ENCODE measurements at regions not wholly inside any gene's neighbourhood (a gene's known extent, or its start where the extent isn't known, plus 50 kb on each side); places are given as distances from the start of the nearest gene placed in this dataset.
A peak's percentile ranks its signal among the peaks of the same experiment; 100 is the strongest.

DNA sequence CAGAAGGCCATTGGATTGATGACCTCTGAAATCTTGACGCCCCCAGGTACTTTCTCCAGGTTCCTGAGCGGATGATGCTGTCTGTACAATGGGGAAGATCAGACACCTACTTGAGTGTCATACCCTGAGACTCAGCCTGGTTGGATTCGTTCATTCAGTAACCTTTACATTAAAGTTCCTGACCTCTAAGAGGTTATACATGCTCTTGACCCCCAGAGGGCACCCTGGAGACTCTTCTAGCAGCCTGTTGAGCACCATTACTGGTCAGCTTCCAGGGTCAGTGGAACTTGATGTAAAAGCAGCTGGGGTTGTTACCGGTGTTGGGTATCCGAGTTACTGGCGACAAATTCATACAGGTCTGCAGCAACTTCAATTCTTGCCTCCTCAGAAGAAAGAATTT is 114.3 kb upstream of the ZNF678 start:
- 56% methylated on average over 6 of the region's 6 CpGs for WGBS (ENCODE audit: insufficient coverage)
- ATAC-seq, result peak in 2 of 3 donors; percentile 46 to 76

DNA sequence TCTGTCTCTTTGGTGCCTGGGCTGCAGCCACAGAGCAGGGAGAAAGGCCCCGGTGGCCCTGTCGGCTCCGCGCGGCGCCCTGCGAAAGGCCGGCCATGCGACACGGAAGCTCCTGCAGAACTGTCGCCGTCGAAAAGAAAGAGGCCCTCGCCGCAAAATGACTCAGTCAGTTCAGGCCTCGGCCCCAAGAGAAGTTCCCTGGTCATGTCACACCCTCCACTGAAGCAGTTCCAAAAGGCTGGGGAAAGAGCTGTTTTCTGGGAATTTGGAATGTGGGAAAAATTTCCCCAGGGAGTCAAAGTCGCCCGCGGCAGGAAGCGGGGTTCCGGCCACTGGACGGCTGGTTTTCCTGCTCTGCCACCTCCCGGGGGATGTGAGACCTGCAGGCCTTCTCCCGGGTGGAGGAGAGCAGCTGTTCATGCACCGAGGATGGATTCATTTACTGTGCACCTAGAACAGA is 115.8 kb upstream of the ZNF678 start:
- DNase-seq, result no peak
- Histone ChIP-seq H3K27ac (ENCODE audit: low read length) (no peak overlapping the region), H3K4me3 (ENCODE audit: low read length) (no peak overlapping the region), H3K9me3 (ENCODE audit: control insufficient read depth, insufficient read depth, low read length) (no peaks in the 10 kb centered on the region), H3K36me3 (ENCODE audit: control insufficient read depth, insufficient read depth, low read length) (no peaks in the 10 kb centered on the region), H3K4me1 (ENCODE audit: control insufficient read depth, insufficient read depth, low read length) (no peaks in the 10 kb centered on the region), H3K27me3 (ENCODE audit: control insufficient read depth, insufficient read depth, low read length) (no peaks in the 10 kb centered on the region)
- Mint-ChIP-seq H3K4me1 (no peaks in the 10 kb centered on the region), H3K27ac (no peak overlapping the region), H3K27me3 (ENCODE audit: low read depth in 2 of 2) (peaks cover 14 to 25% of the 10 kb centered on the region in 2 donors), H3K4me3 (no peak overlapping the region), H3K9me3 (no peaks in the 10 kb centered on the region), H3K36me3 (no peaks in the 10 kb centered on the region)
- TF ChIP-seq, protein P1, sequence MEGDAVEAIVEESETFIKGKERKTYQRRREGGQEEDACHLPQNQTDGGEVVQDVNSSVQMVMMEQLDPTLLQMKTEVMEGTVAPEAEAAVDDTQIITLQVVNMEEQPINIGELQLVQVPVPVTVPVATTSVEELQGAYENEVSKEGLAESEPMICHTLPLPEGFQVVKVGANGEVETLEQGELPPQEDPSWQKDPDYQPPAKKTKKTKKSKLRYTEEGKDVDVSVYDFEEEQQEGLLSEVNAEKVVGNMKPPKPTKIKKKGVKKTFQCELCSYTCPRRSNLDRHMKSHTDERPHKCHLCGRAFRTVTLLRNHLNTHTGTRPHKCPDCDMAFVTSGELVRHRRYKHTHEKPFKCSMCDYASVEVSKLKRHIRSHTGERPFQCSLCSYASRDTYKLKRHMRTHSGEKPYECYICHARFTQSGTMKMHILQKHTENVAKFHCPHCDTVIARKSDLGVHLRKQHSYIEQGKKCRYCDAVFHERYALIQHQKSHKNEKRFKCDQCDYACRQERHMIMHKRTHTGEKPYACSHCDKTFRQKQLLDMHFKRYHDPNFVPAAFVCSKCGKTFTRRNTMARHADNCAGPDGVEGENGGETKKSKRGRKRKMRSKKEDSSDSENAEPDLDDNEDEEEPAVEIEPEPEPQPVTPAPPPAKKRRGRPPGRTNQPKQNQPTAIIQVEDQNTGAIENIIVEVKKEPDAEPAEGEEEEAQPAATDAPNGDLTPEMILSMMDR (IDR thresholded peaks at IDR 0.05), result no peak
- no peak for ATAC-seq
- WGBS (ENCODE audit: insufficient coverage), result 64% methylated on average over 25 of the region's 25 CpGs
- intact Hi-C loops (cut with micrococcal nuclease), result no loop called here

More for the DNA sequence above, 114.3 kb upstream of the ZNF678 start:
- no peaks in the 10 kb centered on the region for H3K36me3 ChIP-seq (ENCODE audit: control insufficient read depth, insufficient read depth, low read length)
- Mint-ChIP-seq H3K4me3 (no peak overlapping the region), H3K27ac (no peak overlapping the region), H3K27me3 (ENCODE audit: low read depth in 2 of 2) (peaks cover 12 to 28% of the 10 kb centered on the region in 2 donors), H3K9me3 (no peaks in the 10 kb centered on the region), H3K4me1 (no peaks in the 10 kb centered on the region), H3K36me3 (no peaks in the 10 kb centered on the region)
- DNase-seq, result peak in 1 of 2 donors; percentile 41
- no peak overlapping the region for H3K4me3 ChIP-seq (ENCODE audit: low read length)
- no peaks in the 10 kb centered on the region for H3K9me3 ChIP-seq (ENCODE audit: control insufficient read depth, insufficient read depth, low read length)
- no peak overlapping the region for H3K27ac ChIP-seq (ENCODE audit: low read length)
- no peaks in the 10 kb centered on the region for H3K4me1 ChIP-seq (ENCODE audit: control insufficient read depth, insufficient read depth, low read length)
- intact Hi-C loops (cut with micrococcal nuclease), result no loop called here
- H3K27me3 ChIP-seq (ENCODE audit: control insufficient read depth, insufficient read depth, low read length), result no peaks in the 10 kb centered on the region
- TF ChIP-seq, protein P1 (IDR thresholded peaks at IDR 0.05), result no peak

DNA sequence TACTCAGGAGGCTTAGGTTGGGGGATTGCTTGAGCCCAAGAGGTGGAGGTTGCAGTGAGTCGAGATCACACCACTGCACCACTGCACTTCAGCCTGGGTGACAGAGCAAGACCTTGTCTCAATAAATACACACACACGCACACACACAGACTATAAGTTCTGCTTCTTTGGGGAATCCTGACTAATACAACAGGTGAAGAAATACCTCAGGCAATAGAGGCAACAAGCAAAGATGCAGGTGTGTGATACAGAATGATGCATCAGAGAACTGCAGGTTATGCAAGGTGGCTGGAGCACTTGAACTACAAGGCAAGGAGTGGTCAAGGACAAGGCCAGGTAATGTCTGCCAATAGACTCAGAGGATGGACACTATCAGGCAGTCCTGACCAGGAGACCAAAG is 117.6 kb upstream of the ZNF678 start:
- DNase-seq, result no peak
- 89% methylated on average over 2 of the region's 2 CpGs for WGBS (ENCODE audit: insufficient coverage)
- no peak overlapping the region for H3K4me3 ChIP-seq (ENCODE audit: low read length)
- intact Hi-C loops (cut with micrococcal nuclease), result no loop called here
- Mint-ChIP-seq H3K27me3 (ENCODE audit: low read depth in 2 of 2) (peaks cover 14 to 18% of the 10 kb centered on the region in 2 donors), H3K27ac (no peak overlapping the region), H3K4me1 (no peaks in the 10 kb centered on the region), H3K9me3 (no peaks in the 10 kb centered on the region), H3K36me3 (no peaks in the 10 kb centered on the region), H3K4me3 (no peak overlapping the region)
- no peak overlapping the region for H3K27ac ChIP-seq (ENCODE audit: low read length)
- no peaks in the 10 kb centered on the region for H3K9me3 ChIP-seq (ENCODE audit: control insufficient read depth, insufficient read depth, low read length)
- TF ChIP-seq, protein P1 (IDR thresholded peaks at IDR 0.05), result no peak
- no peak for ATAC-seq
- H3K27me3 ChIP-seq (ENCODE audit: control insufficient read depth, insufficient read depth, low read length), result no peaks in the 10 kb centered on the region
- no peaks in the 10 kb centered on the region for H3K36me3 ChIP-seq (ENCODE audit: control insufficient read depth, insufficient read depth, low read length)
- H3K4me1 ChIP-seq (ENCODE audit: control insufficient read depth, insufficient read depth, low read length), result no peaks in the 10 kb centered on the region

DNA sequence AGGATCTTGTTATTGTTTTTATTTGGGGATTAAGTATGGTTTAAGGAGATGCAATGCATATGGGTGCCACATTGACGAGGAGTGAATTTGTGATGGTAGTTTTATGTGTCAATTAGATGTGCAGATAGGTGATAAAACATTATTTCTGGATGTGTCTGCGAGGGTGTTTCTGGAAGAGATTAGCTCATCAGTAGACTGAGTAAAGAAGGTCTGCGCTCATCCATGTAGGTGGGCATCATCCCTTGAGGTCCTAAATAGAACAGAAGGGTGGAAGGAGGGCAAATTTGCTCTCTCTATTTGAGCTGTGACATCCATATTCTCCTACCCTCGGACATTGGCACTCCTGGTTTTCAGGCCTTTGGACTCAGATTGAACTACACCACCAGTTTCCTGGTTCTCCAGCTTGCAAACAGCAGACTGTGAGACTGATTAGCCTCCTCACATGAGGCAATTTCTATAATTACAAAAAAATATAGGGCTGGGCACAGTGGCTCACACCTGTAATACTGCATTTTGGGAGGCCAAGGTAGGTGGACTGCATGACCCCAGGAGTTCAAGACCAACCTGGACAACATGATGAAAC is 118.2 kb upstream of the ZNF678 start:
- Mint-ChIP-seq H3K27me3 (ENCODE audit: low read depth in 2 of 2) (peaks cover 17 to 18% of the 10 kb centered on the region in 2 donors), H3K4me1 (no peaks in the 10 kb centered on the region), H3K9me3 (no peaks in the 10 kb centered on the region), H3K4me3 (no peak overlapping the region), H3K27ac (no peak overlapping the region), H3K36me3 (no peaks in the 10 kb centered on the region)
- intact Hi-C loops (cut with micrococcal nuclease), result no loop called here
- Histone ChIP-seq H3K4me3 (ENCODE audit: low read length) (no peak overlapping the region), H3K9me3 (ENCODE audit: control insufficient read depth, insufficient read depth, low read length) (no peaks in the 10 kb centered on the region), H3K4me1 (ENCODE audit: control insufficient read depth, insufficient read depth, low read length) (no peaks in the 10 kb centered on the region), H3K27me3 (ENCODE audit: control insufficient read depth, insufficient read depth, low read length) (no peaks in the 10 kb centered on the region), H3K36me3 (ENCODE audit: control insufficient read depth, insufficient read depth, low read length) (no peaks in the 10 kb centered on the region), H3K27ac (ENCODE audit: low read length) (no peak overlapping the region)
- TF ChIP-seq, protein P1 (IDR thresholded peaks at IDR 0.05), result no peak
- no peak for DNase-seq
- WGBS (ENCODE audit: insufficient coverage), result 73% methylated on average over 4 of the region's 4 CpGs
- no peak for ATAC-seq

Data from natural killer cell (primary cell).